Parathyroid adenoma (tissue), 2 donors: ENCODE measurements at regions not wholly inside any gene's neighbourhood (a gene's known extent, or its start where the extent isn't known, plus 50 kb on each side); places are given as distances from the start of the nearest gene placed in this dataset.

Source experiments
- H2AFZ ChIP-seq: fragments of 300-600 bp; sonication (generic); one replicate; pipeline ENCODE4 v1.7.0; 2017; ENCODE audit warnings: antibody characterized with exemption, mild to moderate bottlenecking
- H3K27ac ChIP-seq: fragments of 300-600 bp; sonication (generic); one replicate; pipeline ENCODE4 v1.7.0; 2017
- H3K27me3 ChIP-seq: fragments of 300-600 bp; sonication (generic); one replicate; pipeline ENCODE4 v1.7.0; 2017; ENCODE audit warnings: low read length; ENCODE audit not compliant: control insufficient read depth, insufficient read depth
- H3K36me3 ChIP-seq: fragments of 300-600 bp; sonication (generic); one replicate; pipeline ENCODE4 v1.7.0; 2017; ENCODE audit warnings: low read length; ENCODE audit not compliant: control insufficient read depth, insufficient read depth
- H3K4me1 ChIP-seq: fragments of 300-600 bp; sonication (generic); one replicate; pipeline ENCODE4 v1.7.0; 2017; ENCODE audit warnings: control low read depth
- H3K4me2 ChIP-seq: fragments of 300-600 bp; sonication (generic); one replicate; pipeline ENCODE4 v1.7.0; 2017; ENCODE audit warnings: low read length
- H3K4me3 ChIP-seq: fragments of 300-600 bp; sonication (generic); one replicate; pipeline ENCODE4 v1.7.0; 2017; ENCODE audit warnings: low read depth, low read length
- H3K79me2 ChIP-seq: fragments of 300-600 bp; sonication (generic); one replicate; pipeline ENCODE4 v1.7.0; 2017; ENCODE audit warnings: control low read depth
- H3K9ac ChIP-seq: fragments of 300-600 bp; sonication (generic); one replicate; pipeline ENCODE4 v1.7.0; 2017; ENCODE audit warnings: mild to moderate bottlenecking
- H3K9me3 ChIP-seq: fragments of 300-600 bp; sonication (generic); one replicate; pipeline ENCODE4 v1.7.0; 2017; ENCODE audit warnings: low read length; ENCODE audit not compliant: control insufficient read depth
- CTCF ChIP-seq: fragments of 300-600 bp; sonication (generic); IDR thresholded peaks from one replicate; pipeline ENCODE4 v1.7.0; 2017; ENCODE audit warnings: antibody characterized with exemption, mild to moderate bottlenecking
- donor health status: primary hyperparathyroidism.

- TF ChIP-seq CTCF: no peak
- H2AFZ ChIP-seq: no peak overlapping the region
- no peaks in the 10 kb centered on the region for H3K27me3 ChIP-seq
- no peaks in the 10 kb centered on the region for H3K36me3 ChIP-seq
- H3K4me2 ChIP-seq: no peak overlapping the region
- H3K27ac ChIP-seq: no peak overlapping the region
- H3K9me3 ChIP-seq: no peaks in the 10 kb centered on the region
- no peak overlapping the region for H3K9ac ChIP-seq
- H3K79me2 ChIP-seq: no peaks in the 10 kb centered on the region
- no peaks in the 10 kb centered on the region for H3K4me1 ChIP-seq
- no peak overlapping the region for H3K4me3 ChIP-seq
These were observed 120.4 kb upstream of the FST start for GRCh38 chr5:53359916-53360517.

GRCh38 chr5:53360811-53361210, 119.6 kb upstream of the FST start:
- Histone ChIP-seq H2AFZ (no peak overlapping the region), H3K9me3 (no peaks in the 10 kb centered on the region), H3K4me1 (no peaks in the 10 kb centered on the region), H3K4me2 (no peak overlapping the region), H3K27me3 (no peaks in the 10 kb centered on the region), H3K79me2 (no peaks in the 10 kb centered on the region), H3K9ac (no peak overlapping the region), H3K36me3 (no peaks in the 10 kb centered on the region), H3K27ac (no peak overlapping the region), H3K4me3 (no peak overlapping the region)
- TF ChIP-seq CTCF: no peak

GRCh38 chr5:53361708-53362107, 118.7 kb upstream of the FST start:
- no peak overlapping the region for H3K4me2 ChIP-seq
- no peak overlapping the region for H3K27ac ChIP-seq
- H3K27me3 ChIP-seq: no peaks in the 10 kb centered on the region
- H3K79me2 ChIP-seq: no peaks in the 10 kb centered on the region
- no peak overlapping the region for H2AFZ ChIP-seq
- TF ChIP-seq CTCF: no peak
- no peaks in the 10 kb centered on the region for H3K36me3 ChIP-seq
- H3K9me3 ChIP-seq: no peaks in the 10 kb centered on the region
- H3K9ac ChIP-seq: no peak overlapping the region
- no peak overlapping the region for H3K4me3 ChIP-seq
- no peaks in the 10 kb centered on the region for H3K4me1 ChIP-seq

- no peak overlapping the region for H3K27ac ChIP-seq
- no peak overlapping the region for H3K4me3 ChIP-seq
- H3K9ac ChIP-seq: no peak overlapping the region
- no peaks in the 10 kb centered on the region for H3K9me3 ChIP-seq
- H3K4me1 ChIP-seq: no peaks in the 10 kb centered on the region
- TF ChIP-seq CTCF: no peak
- no peak overlapping the region for H2AFZ ChIP-seq
- H3K4me2 ChIP-seq: no peak overlapping the region
- no peaks in the 10 kb centered on the region for H3K79me2 ChIP-seq
- H3K36me3 ChIP-seq: no peaks in the 10 kb centered on the region
- H3K27me3 ChIP-seq: no peaks in the 10 kb centered on the region
These were observed 117.9 kb upstream of the FST start for GRCh38 chr5:53362521-53362941.

- Histone ChIP-seq H3K9ac (no peak overlapping the region), H3K79me2 (no peaks in the 10 kb centered on the region), H3K4me1 (no peaks in the 10 kb centered on the region), H3K9me3 (no peaks in the 10 kb centered on the region), H2AFZ (no peak overlapping the region), H3K27me3 (no peaks in the 10 kb centered on the region), H3K36me3 (no peaks in the 10 kb centered on the region), H3K4me3 (no peak overlapping the region), H3K4me2 (no peak overlapping the region), H3K27ac (no peak overlapping the region)
- no peak for TF ChIP-seq CTCF
These were observed 116.4 kb upstream of the FST start for GRCh38 chr5:53364061-53364460.
